DOHH2 (cell line): ENCODE measurements at regions not wholly inside any gene's neighbourhood (a gene's known extent, or its start where the extent isn't known, plus 50 kb on each side); places are given as distances from the start of the nearest gene placed in this dataset.

Source experiments
- H3F3A ChIP-seq: fragments of 200-600 bp; sonication (generic), shearing (Covaris generic); 2 replicates; pipeline ENCODE4 v1.6.0; 2016; ENCODE audit warnings: antibody characterized with exemption, mild to moderate bottlenecking; ENCODE audit not compliant: control insufficient read depth, insufficient read depth
- H3K27ac ChIP-seq: fragments of 200-600 bp; sonication (generic); 2 replicates; pipeline ENCODE4 v1.5.1; 2014; ENCODE audit warnings: low read depth, mild to moderate bottlenecking, low read length, moderate library complexity
- H3K27me3 ChIP-seq: fragments of 200-600 bp; sonication (generic); 2 replicates; pipeline ENCODE4 v1.6.1; 2014; ENCODE audit warnings: mild to moderate bottlenecking, low read length, mixed read lengths; ENCODE audit not compliant: control insufficient read depth
- H3K36me3 ChIP-seq: fragments of 200-600 bp; sonication (generic); 2 replicates; pipeline ENCODE4 v1.6.1; 2014; ENCODE audit warnings: mild to moderate bottlenecking, low read length, moderate library complexity, mixed read lengths; ENCODE audit not compliant: control insufficient read depth
- H3K4me1 ChIP-seq: fragments of 200-600 bp; sonication (generic); 2 replicates; pipeline ENCODE4 v1.6.1; 2014; ENCODE audit warnings: mild to moderate bottlenecking, low read length, mixed read lengths; ENCODE audit not compliant: control insufficient read depth
- H3K4me2 ChIP-seq: fragments of 200-600 bp; sonication (generic); 2 replicates; pipeline ENCODE4 v1.6.0; 2014; ENCODE audit warnings: mild to moderate bottlenecking, low read length, moderate library complexity
- H3K4me3 ChIP-seq: fragments of 200-600 bp; sonication (generic); 2 replicates; pipeline ENCODE4 v1.5.1; 2014; ENCODE audit warnings: mild to moderate bottlenecking, low read length, mixed read lengths
- H3K79me2 ChIP-seq: fragments of 200-600 bp; sonication (generic); 2 replicates; pipeline ENCODE4 v1.6.1; 2014; ENCODE audit warnings: mild to moderate bottlenecking, low read length, mixed read lengths; ENCODE audit not compliant: control insufficient read depth
- H3K9me2 ChIP-seq: fragments of 200-600 bp; sonication (generic); replicated peaks from 2 replicates; pipeline ENCODE4 v1.6.1; 2014; ENCODE audit warnings: mild to moderate bottlenecking, low read length, mixed read lengths; ENCODE audit not compliant: control insufficient read depth
- H3K9me3 ChIP-seq: fragments of 200-600 bp; sonication (generic); 2 replicates; pipeline ENCODE4 v1.6.1; 2014; ENCODE audit warnings: antibody characterized with exemption, low read length, mixed read lengths; ENCODE audit not compliant: control insufficient read depth, insufficient read depth
- H4K20me1 ChIP-seq: fragments of 200-600 bp; sonication (generic); 2 replicates; pipeline ENCODE4 v1.6.0; 2014; ENCODE audit warnings: low read depth, mild to moderate bottlenecking, antibody characterized with exemption, low read length, moderate library complexity; ENCODE audit not compliant: control insufficient read depth, insufficient read depth
- EZH2phosphoT487 ChIP-seq: fragments of 200-600 bp; sonication (generic); IDR thresholded peaks from 2 replicates; pipeline ENCODE4 v1.6.1; 2017; ENCODE audit warnings: borderline replicate concordance, mild to moderate bottlenecking, antibody characterized with exemption, low read length, moderate library complexity, mixed read lengths
- TF ChIP-seq, protein P1 (sequence below): fragments of 200-600 bp; sonication (generic); IDR thresholded peaks from one replicate; pipeline ENCODE4 v1.5.1; 2014; ENCODE audit warnings: antibody characterized with exemption, mild to moderate bottlenecking, low read depth, low read length; ENCODE audit not compliant: poor library complexity, severe bottlenecking

DNA sequence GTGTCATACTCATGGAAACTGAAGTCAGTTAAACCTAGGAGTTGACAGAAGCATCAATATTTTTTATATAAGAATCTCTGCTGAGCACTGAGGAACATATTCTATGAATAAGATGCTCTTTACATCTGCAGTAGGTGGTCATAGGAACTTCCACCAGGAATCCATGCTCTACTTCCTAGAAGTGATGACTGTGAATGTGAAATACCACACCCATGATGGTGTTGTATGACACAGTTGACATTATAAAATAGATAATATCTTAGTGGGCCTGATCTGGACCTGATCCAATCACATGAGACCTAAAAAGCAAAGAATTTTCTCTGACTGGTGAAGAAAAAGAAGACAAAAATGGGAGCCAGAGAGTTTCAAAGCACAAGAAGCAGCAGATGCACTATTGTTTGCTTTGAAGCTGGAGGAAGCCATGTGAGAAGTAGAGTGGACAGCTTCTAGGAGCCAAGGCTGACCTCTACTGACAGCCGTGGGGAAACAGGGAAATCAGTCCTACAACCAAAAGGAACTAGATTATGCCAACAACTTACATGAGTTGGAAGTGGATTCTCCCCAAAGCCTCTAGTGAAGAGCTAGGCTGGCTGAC, 68.6 kb upstream of the HS3ST1 start:
- no peak for TF ChIP-seq EZH2phosphoT487
- TF ChIP-seq, protein P1, sequence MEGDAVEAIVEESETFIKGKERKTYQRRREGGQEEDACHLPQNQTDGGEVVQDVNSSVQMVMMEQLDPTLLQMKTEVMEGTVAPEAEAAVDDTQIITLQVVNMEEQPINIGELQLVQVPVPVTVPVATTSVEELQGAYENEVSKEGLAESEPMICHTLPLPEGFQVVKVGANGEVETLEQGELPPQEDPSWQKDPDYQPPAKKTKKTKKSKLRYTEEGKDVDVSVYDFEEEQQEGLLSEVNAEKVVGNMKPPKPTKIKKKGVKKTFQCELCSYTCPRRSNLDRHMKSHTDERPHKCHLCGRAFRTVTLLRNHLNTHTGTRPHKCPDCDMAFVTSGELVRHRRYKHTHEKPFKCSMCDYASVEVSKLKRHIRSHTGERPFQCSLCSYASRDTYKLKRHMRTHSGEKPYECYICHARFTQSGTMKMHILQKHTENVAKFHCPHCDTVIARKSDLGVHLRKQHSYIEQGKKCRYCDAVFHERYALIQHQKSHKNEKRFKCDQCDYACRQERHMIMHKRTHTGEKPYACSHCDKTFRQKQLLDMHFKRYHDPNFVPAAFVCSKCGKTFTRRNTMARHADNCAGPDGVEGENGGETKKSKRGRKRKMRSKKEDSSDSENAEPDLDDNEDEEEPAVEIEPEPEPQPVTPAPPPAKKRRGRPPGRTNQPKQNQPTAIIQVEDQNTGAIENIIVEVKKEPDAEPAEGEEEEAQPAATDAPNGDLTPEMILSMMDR = no peak
- Histone ChIP-seq H3K36me3 (no peaks in the 10 kb centered on the region), H3K27ac (no peak overlapping the region), H4K20me1 (no peaks in the 10 kb centered on the region), H3K9me3 (no peaks in the 10 kb centered on the region), H3F3A (no peaks in the 10 kb centered on the region), H3K4me1 (no peaks in the 10 kb centered on the region), H3K79me2 (no peaks in the 10 kb centered on the region), H3K4me2 (no peak overlapping the region), H3K4me3 (no peak overlapping the region), H3K27me3 (no peaks in the 10 kb centered on the region), H3K9me2 (no peaks in the 10 kb centered on the region)

DNA sequence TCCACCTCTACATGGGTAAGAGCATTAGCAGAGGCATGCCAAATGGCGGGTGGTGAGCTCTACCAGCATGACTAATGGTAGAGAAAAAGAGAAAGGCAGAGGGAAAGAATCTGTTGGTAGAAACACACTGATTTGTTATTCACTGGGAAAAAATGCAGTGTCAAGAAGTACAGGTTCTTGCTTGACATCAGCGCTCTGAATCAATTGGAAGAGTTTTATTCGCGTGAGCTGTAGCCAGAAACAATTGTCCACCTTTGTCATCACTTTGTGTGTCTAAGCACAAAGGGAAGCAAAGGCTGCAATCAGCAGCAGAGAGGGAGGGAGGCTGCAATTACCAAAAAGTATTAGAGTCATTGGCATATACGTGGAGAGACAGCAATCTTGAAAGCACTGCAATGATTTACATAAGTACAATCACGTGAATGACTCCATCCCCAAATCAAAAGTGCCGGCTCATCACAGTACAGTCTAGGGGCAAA, 67.7 kb upstream of the HS3ST1 start:
- H3K79me2 ChIP-seq = no peaks in the 10 kb centered on the region
- H4K20me1 ChIP-seq = no peaks in the 10 kb centered on the region
- H3K27ac ChIP-seq = no peak overlapping the region

DNA sequence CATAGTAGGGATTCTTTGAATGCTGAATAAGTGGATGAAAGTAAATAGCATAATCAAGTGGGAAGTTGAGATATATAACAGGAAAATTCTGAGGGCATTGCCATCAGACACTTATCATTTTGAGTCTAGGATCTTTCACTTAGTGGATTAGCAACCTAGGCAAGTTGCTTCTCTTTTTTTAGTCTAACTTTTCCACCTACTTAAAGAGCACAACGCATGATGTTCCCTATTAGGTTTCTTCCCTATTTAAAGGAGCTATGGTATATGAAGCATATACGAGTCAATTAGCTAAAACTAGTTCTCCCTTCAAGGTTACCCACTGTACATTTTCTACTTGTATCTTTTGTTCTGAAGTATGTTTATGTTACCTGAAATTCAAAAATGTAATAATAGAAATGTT, 67.1 kb upstream of the HS3ST1 start:
- H3K27me3 ChIP-seq = no peaks in the 10 kb centered on the region
- H3K27ac ChIP-seq = no peak overlapping the region
- H3K9me2 ChIP-seq = no peaks in the 10 kb centered on the region
- no peaks in the 10 kb centered on the region for H3K36me3 ChIP-seq
- H3K9me3 ChIP-seq = no peaks in the 10 kb centered on the region
- no peaks in the 10 kb centered on the region for H4K20me1 ChIP-seq
- no peaks in the 10 kb centered on the region for H3K4me1 ChIP-seq
- H3F3A ChIP-seq = no peaks in the 10 kb centered on the region
- H3K4me2 ChIP-seq = no peak overlapping the region
- no peak overlapping the region for H3K4me3 ChIP-seq
- TF ChIP-seq, protein P1 = no peak
- TF ChIP-seq EZH2phosphoT487 = no peak
- no peaks in the 10 kb centered on the region for H3K79me2 ChIP-seq

More for the DNA sequence above, 67.7 kb upstream of the HS3ST1 start:
- Histone ChIP-seq H3F3A (no peaks in the 10 kb centered on the region), H3K4me2 (no peak overlapping the region), H3K4me1 (no peaks in the 10 kb centered on the region), H3K4me3 (no peak overlapping the region), H3K9me2 (no peaks in the 10 kb centered on the region), H3K36me3 (no peaks in the 10 kb centered on the region), H3K9me3 (no peaks in the 10 kb centered on the region), H3K27me3 (no peaks in the 10 kb centered on the region)
- no peak for TF ChIP-seq EZH2phosphoT487
- TF ChIP-seq, protein P1 = no peak
